ENCODE measurements at regions not wholly inside any gene's neighbourhood (a gene's known extent, or its start where the extent isn't known, plus 50 kb on each side); places are given as distances from the start of the nearest gene placed in this dataset.

GRCh38 chr3:106616556-106616955, 747.7 kb upstream of the CBLB start:
- Mint-ChIP-seq H3K9me3 (peaks cover 12% of the 10 kb centered on the region), H3K27ac (no peak overlapping the region), H3K27me3 (ENCODE audit: low read depth, poor library complexity) (no peaks in the 10 kb centered on the region), H3K36me3 (ENCODE audit: low read depth) (no peaks in the 10 kb centered on the region), H3K4me1 (no peaks in the 10 kb centered on the region), H3K4me3 (no peak overlapping the region)
- no peak for DNase-seq
- TF ChIP-seq CTCF (IDR thresholded peaks at IDR 0.05), result no peak

GRCh38 chr3:106617276-106617675, 748.5 kb upstream of the CBLB start:
- no peaks in the 10 kb centered on the region for H3K27me3 Mint-ChIP-seq (ENCODE audit: low read depth, poor library complexity)
- H3K4me1 Mint-ChIP-seq, result no peaks in the 10 kb centered on the region
- H3K9me3 Mint-ChIP-seq, result peaks cover 12% of the 10 kb centered on the region
- no peak for TF ChIP-seq CTCF (IDR thresholded peaks at IDR 0.05)
- DNase-seq, result no peak
- no peak overlapping the region for H3K4me3 Mint-ChIP-seq
- no peak overlapping the region for H3K27ac Mint-ChIP-seq
- H3K36me3 Mint-ChIP-seq (ENCODE audit: low read depth), result no peaks in the 10 kb centered on the region

- no peak overlapping the region for H3K4me3 Mint-ChIP-seq
- peak overlapping the region; percentile 27 for H3K27ac Mint-ChIP-seq
- peaks cover 7% of the 10 kb centered on the region for H3K36me3 Mint-ChIP-seq (ENCODE audit: low read depth)
- no peaks in the 10 kb centered on the region for H3K27me3 Mint-ChIP-seq (ENCODE audit: low read depth, poor library complexity)
- no peak for TF ChIP-seq CTCF (IDR thresholded peaks at IDR 0.05)
- H3K4me1 Mint-ChIP-seq, result no peaks in the 10 kb centered on the region
- H3K9me3 Mint-ChIP-seq, result peaks cover 18% of the 10 kb centered on the region
- DNase-seq, result no peak
Observed at GRCh38 chr3:106620646-106621045, 751.8 kb upstream of the CBLB start.

GRCh38 chr3:106624154-106624553, 753.1 kb upstream of the CCDC54 start:
- H3K27me3 Mint-ChIP-seq (ENCODE audit: low read depth, poor library complexity), result no peaks in the 10 kb centered on the region
- H3K9me3 Mint-ChIP-seq, result peaks cover 18% of the 10 kb centered on the region
- DNase-seq, result no peak
- H3K27ac Mint-ChIP-seq, result no peak overlapping the region
- H3K36me3 Mint-ChIP-seq (ENCODE audit: low read depth), result peaks cover 7% of the 10 kb centered on the region
- no peak for TF ChIP-seq CTCF (IDR thresholded peaks at IDR 0.05)
- no peaks in the 10 kb centered on the region for H3K4me1 Mint-ChIP-seq
- no peak overlapping the region for H3K4me3 Mint-ChIP-seq

GRCh38 chr3:106628407-106628806, 748.8 kb upstream of the CCDC54 start:
- Mint-ChIP-seq H3K9me3 (peaks cover 18% of the 10 kb centered on the region), H3K4me3 (no peak overlapping the region), H3K27ac (no peak overlapping the region), H3K36me3 (ENCODE audit: low read depth) (peaks cover 7% of the 10 kb centered on the region), H3K27me3 (ENCODE audit: low read depth, poor library complexity) (no peaks in the 10 kb centered on the region), H3K4me1 (no peaks in the 10 kb centered on the region)
- no peak for DNase-seq
- no peak for TF ChIP-seq CTCF (IDR thresholded peaks at IDR 0.05)

GRCh38 chr3:106629215-106629832, 747.9 kb upstream of the CCDC54 start:
- Mint-ChIP-seq H3K27ac (no peak overlapping the region), H3K36me3 (ENCODE audit: low read depth) (peaks cover 2% of the 10 kb centered on the region), H3K27me3 (ENCODE audit: low read depth, poor library complexity) (no peaks in the 10 kb centered on the region), H3K4me3 (no peak overlapping the region), H3K4me1 (no peaks in the 10 kb centered on the region), H3K9me3 (peaks cover 8% of the 10 kb centered on the region)
- no peak for TF ChIP-seq CTCF (IDR thresholded peaks at IDR 0.05)
- no peak for DNase-seq
